CD4-positive, alpha-beta T cell (primary cell): ENCODE measurements at regions not wholly inside any gene's neighbourhood (a gene's known extent, or its start where the extent isn't known, plus 50 kb on each side); places are given as distances from the start of the nearest gene placed in this dataset.

Experiments used
- ATAC-seq: fragments of 200-7000 bp; cut with Tn5 transposase; one replicate; pipeline ENCODE4 v1.10.0; 2022; ENCODE audit warnings: mild to moderate bottlenecking; ENCODE audit not compliant: poor library complexity
- CTCF ChIA-PET: fragments of 350-600 bp; sonication (Branson Sonifier 250); formaldehyde crosslinking; loops from one replicate; lab custom pipeline; 2021; ENCODE audit warnings: antibody characterized with exemption, inconsistent platforms; lab: Charles Lee
- POLR2A ChIA-PET: fragments of 350-600 bp; sonication (Branson Sonifier 250); formaldehyde crosslinking; loops from one replicate; lab custom pipeline; 2021; ENCODE audit warnings: antibody characterized with exemption, inconsistent platforms; lab: Charles Lee
- DNase-seq, 14 experiments: peaks; one replicate each; pipeline ENCODE4 v3.0.0-alpha.2; 2013 to 2020; ENCODE audit warnings: mixed read lengths in 2 of 14
- H3K27ac ChIP-seq, 2 donors: one replicate each; pipeline versions ENCODE4 v1.5.1 to v1.7.0; 2013; ENCODE audit warnings: low read length in 2 of 2, low read depth in 1 of 2, mild to moderate bottlenecking in 1 of 2
- H3K27me3 ChIP-seq, 2 experiments: 1 replicate in 1 of 2; 2 replicates in 1 of 2; pipeline versions ENCODE4 v1.6.1 to v1.7.0; 2013; ENCODE audit warnings: low read length in 2 of 2, control low read depth in 1 of 2, mild to moderate bottlenecking in 1 of 2, moderate library complexity in 1 of 2; ENCODE audit not compliant: insufficient read depth in 2 of 2, control insufficient read depth in 1 of 2
- H3K36me3 ChIP-seq: one replicate; pipeline ENCODE4 v1.6.1; 2013; ENCODE audit warnings: low read length, control low read depth; ENCODE audit not compliant: insufficient read depth
- H3K4me1 ChIP-seq: one replicate; pipeline ENCODE4 v1.6.1; 2013; ENCODE audit warnings: low read length, control low read depth; ENCODE audit not compliant: insufficient read depth
- H3K4me3 ChIP-seq: one replicate; pipeline ENCODE4 v1.5.1; 2013; ENCODE audit warnings: mild to moderate bottlenecking, low read length, moderate library complexity
- H3K9me3 ChIP-seq, 2 experiments: 1 replicate in 1 of 2; 2 replicates in 1 of 2; pipeline versions ENCODE4 v1.6.1 to v1.7.0; 2013; ENCODE audit warnings: low read length in 2 of 2, mild to moderate bottlenecking in 2 of 2, control low read depth in 1 of 2, moderate library complexity in 1 of 2; ENCODE audit not compliant: control insufficient read depth in 1 of 2, insufficient read depth in 1 of 2
- H3K27ac Mint-ChIP-seq: one replicate; pipeline ENCODE4 v1.8.0; 2020; ENCODE audit warnings: mixed read lengths
- H3K27me3 Mint-ChIP-seq: one replicate; pipeline ENCODE4 v1.8.0; 2021; ENCODE audit warnings: mixed read lengths
- H3K36me3 Mint-ChIP-seq: one replicate; pipeline ENCODE4 v1.8.0; 2021; ENCODE audit warnings: low read depth, mixed read lengths
- H3K4me1 Mint-ChIP-seq: one replicate; pipeline ENCODE4 v1.8.0; 2021; ENCODE audit warnings: low read depth, mixed read lengths
- H3K4me3 Mint-ChIP-seq: one replicate; pipeline ENCODE4 v1.8.0; 2020; ENCODE audit warnings: mild to moderate bottlenecking, mixed read lengths
- H3K9me3 Mint-ChIP-seq: one replicate; pipeline ENCODE4 v1.8.0; 2020; ENCODE audit warnings: mixed read lengths
- intact Hi-C, 2 experiments: fragments of 100-400 bp; cut with DNase I in 1 of 2; cut with micrococcal nuclease in 1 of 2; formaldehyde crosslinking; loops; one replicate each; pipeline versions ENCODE4 v1.15.1 to v1.9.0; 2023 to 2025; cut with DNase I, micrococcal nuclease
- TF ChIP-seq, protein P1 (sequence below): fragments of 200-600 bp; IDR thresholded peaks from one replicate; pipeline ENCODE4 v1.8.0; 2022; ENCODE audit warnings: antibody characterized with exemption, mild to moderate bottlenecking

GRCh38 chr4:175412161-175412560 lies 399.9 kb downstream of the GPM6A start:
- Histone ChIP-seq H3K4me3 (no peak overlapping the region), H3K27ac (no peak overlapping the region), H3K9me3 (no peaks in the 10 kb centered on the region), H3K36me3 (no peaks in the 10 kb centered on the region), H3K4me1 (no peaks in the 10 kb centered on the region), H3K27me3 (no peaks in the 10 kb centered on the region)
- Mint-ChIP-seq H3K27ac (no peak overlapping the region), H3K4me3 (no peak overlapping the region), H3K36me3 (no peaks in the 10 kb centered on the region), H3K27me3 (no peaks in the 10 kb centered on the region), H3K4me1 (no peaks in the 10 kb centered on the region), H3K9me3 (peaks cover 12% of the 10 kb centered on the region)
- intact Hi-C loops, result no loop called here
- CTCF ChIA-PET, result no interaction called here
- TF ChIP-seq, protein P1, sequence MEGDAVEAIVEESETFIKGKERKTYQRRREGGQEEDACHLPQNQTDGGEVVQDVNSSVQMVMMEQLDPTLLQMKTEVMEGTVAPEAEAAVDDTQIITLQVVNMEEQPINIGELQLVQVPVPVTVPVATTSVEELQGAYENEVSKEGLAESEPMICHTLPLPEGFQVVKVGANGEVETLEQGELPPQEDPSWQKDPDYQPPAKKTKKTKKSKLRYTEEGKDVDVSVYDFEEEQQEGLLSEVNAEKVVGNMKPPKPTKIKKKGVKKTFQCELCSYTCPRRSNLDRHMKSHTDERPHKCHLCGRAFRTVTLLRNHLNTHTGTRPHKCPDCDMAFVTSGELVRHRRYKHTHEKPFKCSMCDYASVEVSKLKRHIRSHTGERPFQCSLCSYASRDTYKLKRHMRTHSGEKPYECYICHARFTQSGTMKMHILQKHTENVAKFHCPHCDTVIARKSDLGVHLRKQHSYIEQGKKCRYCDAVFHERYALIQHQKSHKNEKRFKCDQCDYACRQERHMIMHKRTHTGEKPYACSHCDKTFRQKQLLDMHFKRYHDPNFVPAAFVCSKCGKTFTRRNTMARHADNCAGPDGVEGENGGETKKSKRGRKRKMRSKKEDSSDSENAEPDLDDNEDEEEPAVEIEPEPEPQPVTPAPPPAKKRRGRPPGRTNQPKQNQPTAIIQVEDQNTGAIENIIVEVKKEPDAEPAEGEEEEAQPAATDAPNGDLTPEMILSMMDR, result no peak
- POLR2A ChIA-PET, result no interaction called here
- ATAC-seq (no peak), DNase-seq (no peak)

DNA sequence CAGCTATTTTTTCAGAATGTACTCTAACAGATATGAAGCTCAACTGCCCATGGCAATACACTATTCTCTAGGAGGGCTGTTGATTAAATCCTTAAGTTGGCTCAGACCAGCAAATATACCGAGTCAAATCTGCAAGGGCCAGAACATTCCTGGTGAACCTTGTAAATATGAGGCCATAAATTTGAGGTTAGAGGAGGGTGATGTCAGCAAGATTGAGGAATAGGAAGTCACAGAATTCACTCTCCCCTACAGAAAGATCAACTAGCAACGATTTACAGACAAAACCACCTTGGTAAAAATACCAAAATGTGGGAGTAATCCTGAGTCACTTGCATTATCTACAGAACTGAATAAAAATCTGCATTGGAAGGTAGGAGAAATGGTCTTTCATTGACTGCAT lies 399.3 kb downstream of the GPM6A start:
- H3K27me3 ChIP-seq, result no peaks in the 10 kb centered on the region
- no peaks in the 10 kb centered on the region for H3K36me3 ChIP-seq
- H3K27ac ChIP-seq, result no peak overlapping the region
- no peaks in the 10 kb centered on the region for H3K4me1 Mint-ChIP-seq
- peaks cover 15% of the 10 kb centered on the region for H3K9me3 Mint-ChIP-seq
- no peak overlapping the region for H3K4me3 ChIP-seq
- POLR2A ChIA-PET, result no interaction called here
- no peaks in the 10 kb centered on the region for H3K27me3 Mint-ChIP-seq
- DNase-seq, result no peak
- intact Hi-C loops, result no loop called here
- ATAC-seq, result no peak
- no peaks in the 10 kb centered on the region for H3K4me1 ChIP-seq
- no peaks in the 10 kb centered on the region for H3K36me3 Mint-ChIP-seq
- H3K27ac Mint-ChIP-seq, result no peak overlapping the region
- H3K9me3 ChIP-seq, result no peaks in the 10 kb centered on the region
- H3K4me3 Mint-ChIP-seq, result no peak overlapping the region
- CTCF ChIA-PET, result no interaction called here
- TF ChIP-seq, protein P1, result no peak

GRCh38 chr4:175413561-175413960 lies 398.5 kb downstream of the GPM6A start:
- no peak overlapping the region for H3K27ac ChIP-seq
- no peaks in the 10 kb centered on the region for H3K4me1 ChIP-seq
- Mint-ChIP-seq H3K9me3 (peaks cover 15% of the 10 kb centered on the region), H3K4me1 (no peaks in the 10 kb centered on the region), H3K27ac (no peak overlapping the region), H3K4me3 (no peak overlapping the region), H3K36me3 (no peaks in the 10 kb centered on the region), H3K27me3 (no peaks in the 10 kb centered on the region)
- no peak overlapping the region for H3K4me3 ChIP-seq
- no peaks in the 10 kb centered on the region for H3K9me3 ChIP-seq
- DNase-seq, result no peak
- no peak for ATAC-seq
- no peaks in the 10 kb centered on the region for H3K27me3 ChIP-seq
- CTCF ChIA-PET, result no interaction called here
- intact Hi-C loops, result no loop called here
- TF ChIP-seq, protein P1, result no peak
- POLR2A ChIA-PET, result no interaction called here
- H3K36me3 ChIP-seq, result no peaks in the 10 kb centered on the region
